Panc1 (cell line): ENCODE measurements at regions not wholly inside any gene's neighbourhood (a gene's known extent, or its start where the extent isn't known, plus 50 kb on each side); places are given as distances from the start of the nearest gene placed in this dataset.
A peak's percentile ranks its signal among the peaks of the same experiment; 100 is the strongest.

Experiments used
- ATAC-seq: fragments of 200-7000 bp; cut with Tn5 transposase; 2 replicates; pipeline ENCODE4 v1.9.1; 2020; ENCODE audit warnings: mild to moderate bottlenecking, moderate library complexity
- BruUV-seq: library from RNA; stranded (reverse); fragments of 400-500 nt; replicated peaks from 2 replicates; lab custom pipeline; 2021; lab: Mats Ljungman, UMichigan
- CTCF ChIA-PET: fragments of 300-600 bp; sonication (Branson Sonifier 250); formaldehyde crosslinking; loops from one replicate; lab custom pipeline; 2022; ENCODE audit warnings: antibody characterized with exemption; lab: Charles Lee
- POLR2A ChIA-PET: fragments of 300-600 bp; sonication (Branson Sonifier 250); formaldehyde crosslinking; loops from one replicate; lab custom pipeline; 2022; ENCODE audit warnings: antibody characterized with exemption; lab: Charles Lee
- DNase-seq: peaks from one replicate; pipeline ENCODE4 v3.0.0-alpha.2; 2010; ENCODE audit warnings: low read depth, low spot score
- H3K27ac ChIP-seq: 2 replicates; pipeline ENCODE4 v1.5.1; 2011; ENCODE audit warnings: mild to moderate bottlenecking, low read length, inconsistent platforms
- H3K27me3 ChIP-seq: fragments of 200-500 bp; sonication (Bioruptor generic); 2 replicates; pipeline ENCODE4 v1.6.0; 2014; ENCODE audit warnings: low read length, inconsistent platforms; ENCODE audit not compliant: control insufficient read depth, insufficient read depth
- H3K36me3 ChIP-seq: fragments of 200-500 bp; sonication (Bioruptor generic); 2 replicates; pipeline ENCODE4 v1.5.1; 2014; ENCODE audit warnings: inconsistent platforms, mild to moderate bottlenecking, low read length, moderate library complexity; ENCODE audit not compliant: control insufficient read depth, insufficient read depth
- H3K4me1 ChIP-seq: 2 replicates; pipeline ENCODE4 v1.5.1; 2011; ENCODE audit warnings: inconsistent platforms, mild to moderate bottlenecking, low read length, moderate library complexity; ENCODE audit not compliant: control insufficient read depth, insufficient read depth
- H3K4me3 ChIP-seq, 2 experiments: 2 replicates each; pipeline ENCODE4 v1.5.1; 2011 to 2012; ENCODE audit warnings: low read depth in 2 of 2, low read length in 2 of 2, mild to moderate bottlenecking in 2 of 2, inconsistent platforms in 1 of 2, moderate library complexity in 1 of 2
- H3K9me3 ChIP-seq: fragments of 200-500 bp; sonication (Bioruptor generic); 2 replicates; pipeline ENCODE4 v1.5.1; 2014; ENCODE audit warnings: low read depth, mild to moderate bottlenecking, inconsistent platforms, low read length, moderate library complexity; ENCODE audit not compliant: control insufficient read depth, insufficient read depth
- CTCF ChIP-seq: fragments of 450-650 bp; IDR thresholded peaks from 2 replicates; pipeline ENCODE4 v1.5.1; 2017; ENCODE audit warnings: mild to moderate bottlenecking
- POLR2AphosphoS5 ChIP-seq: IDR thresholded peaks from 2 replicates; pipeline ENCODE4 v1.6.1; 2012; ENCODE audit warnings: mild to moderate bottlenecking, low read depth, low read length, moderate library complexity
- REST ChIP-seq, 2 experiments: IDR thresholded peaks; 2 replicates each; pipeline ENCODE4 v1.6.1; 2011 to 2012; ENCODE audit warnings: low read depth in 2 of 2, control low read depth in 1 of 2, low read length in 1 of 2, mild to moderate bottlenecking in 1 of 2, moderate library complexity in 1 of 2; ENCODE audit not compliant: insufficient read depth in 1 of 2
- SIN3A ChIP-seq: IDR thresholded peaks from 2 replicates; pipeline ENCODE4 v1.6.1; 2012; ENCODE audit warnings: low read depth, mild to moderate bottlenecking, low read length, moderate library complexity, borderline replicate concordance; ENCODE audit not compliant: insufficient read depth
- TCF7L2 ChIP-seq: IDR thresholded peaks from 2 replicates; pipeline ENCODE4 v1.6.1; 2011; ENCODE audit warnings: mild to moderate bottlenecking, low read depth, low read length, inconsistent platforms
- in situ Hi-C: cut with HindIII; loops from 2 replicates; pipeline ENCODE4 v1.10.0; 2016; ENCODE audit warnings: low sequenced_read_pairs, low pct_unique_long_range_greater_than_20kb
- intact Hi-C: fragments of 100-400 bp; cut with micrococcal nuclease; formaldehyde crosslinking; loops from one replicate; pipeline ENCODE4 v1.10.0; 2022; ENCODE audit not compliant: unreplicated experiment

GRCh38 chr11:18853086-18853720 lies 61.6 kb upstream of the PTPN5 start:
- H3K9me3 ChIP-seq = no peaks in the 10 kb centered on the region
- no peak overlapping the region for H3K4me3 ChIP-seq
- H3K4me1 ChIP-seq = no peaks in the 10 kb centered on the region
- TF ChIP-seq REST (IDR thresholded peaks at IDR 0.05; ENCODE audit: insufficient read depth in 1 of 2, low read depth in 2 of 2, low read length in 1 of 2) (no peak), TCF7L2 (no peak), SIN3A (no peak), POLR2AphosphoS5 (no peak), CTCF (peak; percentile 77)
- ATAC-seq (peak; percentile 88), DNase-seq (no peak)
- H3K36me3 ChIP-seq = no peaks in the 10 kb centered on the region
- CTCF ChIA-PET = interaction anchor here (0.7 kb wide), 1 partner anchor 68 kb away, joined by 3 read pairs; no protein-coding TSS in a partner anchor
- POLR2A ChIA-PET = no interaction called here
- in situ Hi-C loops (no loop called here), intact Hi-C loops (loop anchor here (1.0 kb wide), 1 partner anchor 78 kb away; no protein-coding TSS in a partner anchor)
- no TSS peak for BruUV-seq
- H3K27me3 ChIP-seq = peaks cover 6% of the 10 kb centered on the region; the same call in 1 of the 2 replicates
- H3K27ac ChIP-seq = no peak overlapping the region

DNA sequence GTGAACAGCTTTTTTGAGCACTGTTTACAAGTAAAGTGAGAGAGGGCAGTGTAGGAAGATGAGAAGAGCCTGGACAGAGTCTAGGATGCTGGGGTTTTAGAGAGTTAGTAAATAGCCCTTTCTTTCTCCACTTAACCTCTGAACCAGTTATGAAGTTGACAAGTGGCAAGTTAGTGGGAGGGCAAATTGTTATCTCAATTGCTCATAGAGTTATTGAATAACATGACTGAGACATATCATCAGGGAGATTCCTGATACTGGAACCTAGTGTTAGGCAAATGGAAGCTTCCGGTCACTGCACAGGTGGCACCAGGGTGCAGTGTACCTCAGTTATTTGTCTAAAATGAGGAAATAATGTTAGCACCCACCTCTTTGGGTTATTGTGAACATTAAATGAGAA lies 57.8 kb upstream of the PTPN5 start:
- no peak for DNase-seq
- Histone ChIP-seq H3K27me3 (0 out of 2 replicates have a peak, but pooled peaks cover 8% of the 10 kb centered on the region), H3K27ac (no peak overlapping the region), H3K36me3 (no peaks in the 10 kb centered on the region), H3K4me3 (no peak overlapping the region), H3K9me3 (no peaks in the 10 kb centered on the region), H3K4me1 (no peaks in the 10 kb centered on the region)
- intact Hi-C loops = no loop called here
- POLR2A ChIA-PET = no interaction called here
- in situ Hi-C loops = no loop called here
- no TSS peak for BruUV-seq
- CTCF ChIA-PET = interaction anchor here (0.6 kb wide), 1 partner anchor 70 kb away, joined by 3 read pairs; no protein-coding TSS in a partner anchor
- ATAC-seq = no peak
- TF ChIP-seq POLR2AphosphoS5 (no peak), TCF7L2 (no peak), REST (IDR thresholded peaks at IDR 0.05; ENCODE audit: insufficient read depth in 1 of 2, low read depth in 2 of 2, low read length in 1 of 2) (no peak), CTCF (no peak), SIN3A (no peak)
